ENCODE measurements at regions not wholly inside any gene's neighbourhood (a gene's known extent, or its start where the extent isn't known, plus 50 kb on each side); places are given as distances from the start of the nearest gene placed in this dataset.

- Histone ChIP-seq H3K27me3 (ENCODE audit: insufficient read depth, poor library complexity, severe bottlenecking) (no peaks in the 10 kb centered on the region), H3K27ac (replicated peaks) (no peak overlapping the region), H3K4me3 (replicated peaks; ENCODE audit: insufficient read depth, low read length) (no peak overlapping the region)
- no peak for DNase-seq (ENCODE audit: low read depth in 1 of 2, low spot score in 1 of 2)
- TF ChIP-seq CTCF (IDR thresholded peaks at IDR 0.05; ENCODE audit: insufficient read depth, low read length), result no peak
- TF ChIP-seq REST (IDR thresholded peaks at IDR 0.05; ENCODE audit: insufficient replicate concordance, low read depth), result no peak
- TF ChIP-seq POLR2AphosphoS5 (IDR thresholded peaks at IDR 0.05; ENCODE audit: low read depth), result no peak
- no peak for TF ChIP-seq SPI1 (IDR thresholded peaks at IDR 0.05; ENCODE audit: borderline replicate concordance, low read depth)
- TF ChIP-seq GABPA (IDR thresholded peaks at IDR 0.05; ENCODE audit: low read depth), result no peak
Observed at GRCh38 chr2:145806546-145806945, 1286.6 kb upstream of the ZEB2 start.

GRCh38 chr2:145802133-145802532 lies 1282.2 kb upstream of the ZEB2 start:
- H3K27ac ChIP-seq (replicated peaks), result no peak overlapping the region
- no peaks in the 10 kb centered on the region for H3K27me3 ChIP-seq (ENCODE audit: insufficient read depth, poor library complexity, severe bottlenecking)
- H3K4me3 ChIP-seq (replicated peaks; ENCODE audit: insufficient read depth, low read length), result no peak overlapping the region
- DNase-seq (ENCODE audit: low read depth in 1 of 2, low spot score in 1 of 2), result no peak
- TF ChIP-seq CTCF (IDR thresholded peaks at IDR 0.05; ENCODE audit: insufficient read depth, low read length) (no peak), SPI1 (IDR thresholded peaks at IDR 0.05; ENCODE audit: borderline replicate concordance, low read depth) (no peak), REST (IDR thresholded peaks at IDR 0.05; ENCODE audit: insufficient replicate concordance, low read depth) (no peak), POLR2AphosphoS5 (IDR thresholded peaks at IDR 0.05; ENCODE audit: low read depth) (no peak), GABPA (IDR thresholded peaks at IDR 0.05; ENCODE audit: low read depth) (no peak)

- Histone ChIP-seq H3K27me3 (ENCODE audit: insufficient read depth, poor library complexity, severe bottlenecking) (no peaks in the 10 kb centered on the region), H3K27ac (replicated peaks) (no peak overlapping the region), H3K4me3 (replicated peaks; ENCODE audit: insufficient read depth, low read length) (no peak overlapping the region)
- TF ChIP-seq SPI1 (IDR thresholded peaks at IDR 0.05; ENCODE audit: borderline replicate concordance, low read depth), result no peak
- no peak for TF ChIP-seq REST (IDR thresholded peaks at IDR 0.05; ENCODE audit: insufficient replicate concordance, low read depth)
- no peak for DNase-seq (ENCODE audit: low read depth in 1 of 2, low spot score in 1 of 2)
Observed at GRCh38 chr2:145801210-145801609, 1281.3 kb upstream of the ZEB2 start.

Data from HL-60 (cell line).